Prostate gland (tissue), 2 donors: ENCODE measurements at regions not wholly inside any gene's neighbourhood (a gene's known extent, or its start where the extent isn't known, plus 50 kb on each side); places are given as distances from the start of the nearest gene placed in this dataset.

ENCODE experiments used
- DNase-seq: peaks from one replicate; pipeline ENCODE4 v3.0.0-alpha.2; 2019; ENCODE audit warnings: low spot score
- H3K27ac ChIP-seq, 2 donors: fragments of 200-600 bp; sonication (generic); 2 replicates each; pipeline ENCODE4 v1.5.1; 2017 to 2019
- H3K27me3 ChIP-seq: fragments of 200-600 bp; sonication (generic); replicated peaks from 2 replicates; pipeline ENCODE4 v1.5.1; 2019; ENCODE audit not compliant: insufficient read depth
- H3K36me3 ChIP-seq, 2 donors: fragments of 200-600 bp; sonication (generic); 1 replicate in 1 of 2; 2 replicates in 1 of 2; pipeline versions ENCODE4 v1.5.1 to v1.8.1; 2017 to 2019
- H3K4me1 ChIP-seq: fragments of 200-600 bp; sonication (generic); replicated peaks from 2 replicates; pipeline ENCODE4 v1.5.1; 2019
- H3K4me3 ChIP-seq, 2 donors: fragments of 200-600 bp; sonication (generic); 2 replicates each; pipeline ENCODE4 v1.5.1; 2017 to 2019
- H3K9me3 ChIP-seq: fragments of 200-600 bp; sonication (generic); 2 replicates; pipeline ENCODE4 v1.5.1; 2017
- CTCF ChIP-seq, 4 experiments: fragments of 200-600 bp in 2 of 4; fragments of 450-650 bp in 2 of 4; sonication (generic) in 2 of 4; IDR thresholded peaks; 1 replicate in 3 of 4; 2 replicates in 1 of 4; pipeline ENCODE4 v1.5.1; 2016 to 2019; ENCODE audit warnings: antibody characterized with exemption in 4 of 4, mild to moderate bottlenecking in 2 of 4, moderate library complexity in 2 of 4
- POLR2A ChIP-seq: fragments of 450-650 bp; IDR thresholded peaks from one replicate; pipeline ENCODE4 v1.6.1; 2016; ENCODE audit warnings: antibody characterized with exemption, mild to moderate bottlenecking
- POLR2AphosphoS5 ChIP-seq: sonication (generic); formaldehyde crosslinking; IDR thresholded peaks from one replicate; pipeline ENCODE4 v1.6.1; 2017; ENCODE audit warnings: antibody characterized with exemption
- WGBS: methylation state at CpG from one replicate; pipeline ENCODE4 v1.1.5; 2018; 5-methylcytosine and 5-hydroxymethylcytosine counted together
- intact Hi-C: fragments of 100-400 bp; cut with DNase I; formaldehyde crosslinking; loops from one replicate; pipeline ENCODE4 v1.14.2; 2022

DNA sequence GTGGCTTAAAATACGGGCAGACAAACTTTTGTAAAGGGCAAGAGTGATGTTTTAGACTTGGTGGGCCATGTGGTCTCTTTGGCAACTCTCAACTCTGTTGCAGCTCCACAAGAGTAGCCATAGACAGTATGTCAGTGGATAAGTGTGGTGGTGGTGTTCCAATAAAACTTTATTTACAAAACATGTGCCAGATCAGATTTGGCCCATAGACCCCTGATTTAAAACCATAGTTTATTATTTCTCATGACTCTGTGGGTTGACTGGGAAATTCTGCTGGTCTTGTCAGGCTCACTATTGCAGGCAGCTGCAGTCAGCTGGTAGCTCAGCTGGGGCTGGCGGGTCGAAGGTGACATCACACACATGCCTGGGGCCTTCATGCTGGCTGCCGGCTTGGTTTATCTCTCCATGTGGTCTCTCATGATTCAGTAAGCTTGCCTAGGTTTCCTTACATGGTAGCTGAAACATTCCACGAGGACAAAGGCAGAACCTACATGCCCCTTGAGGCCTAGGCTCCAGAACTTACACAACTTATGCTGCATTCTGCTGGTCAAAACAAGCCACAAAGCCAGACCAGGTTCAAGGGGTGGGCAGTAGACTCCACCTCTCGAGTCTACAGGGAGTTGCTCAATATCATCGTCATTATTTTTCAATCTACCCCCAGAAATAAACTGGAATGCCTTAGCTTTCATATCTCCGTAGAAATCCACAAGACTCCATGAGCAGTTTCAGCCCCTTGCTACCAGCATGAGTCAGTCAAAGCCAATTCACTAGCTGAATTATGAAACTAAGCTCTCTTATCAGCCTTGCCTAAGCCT is 245.7 kb downstream of the WDR11 start:
- H3K27ac ChIP-seq = no peak overlapping the region

DNA sequence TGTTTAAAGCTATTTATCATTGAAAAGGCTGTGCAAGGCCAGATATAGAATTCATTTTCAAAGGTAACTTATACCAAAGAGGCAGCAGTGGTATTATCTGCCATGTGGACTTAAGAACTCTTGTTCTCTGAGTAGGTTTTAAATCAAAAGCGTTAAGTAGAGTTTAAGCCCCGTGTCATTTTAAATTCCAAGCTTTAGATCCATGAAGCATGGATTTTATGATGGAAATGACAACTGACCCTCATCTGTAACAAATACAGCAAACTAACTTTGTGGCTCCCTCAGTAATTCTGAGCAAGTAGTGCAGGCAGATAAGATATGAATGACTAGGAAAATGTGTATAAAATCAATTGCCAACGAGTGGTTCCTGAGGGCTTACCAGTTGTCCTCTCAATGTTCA is 247.0 kb downstream of the WDR11 start:
- H3K4me1 ChIP-seq = no peaks in the 10 kb centered on the region
- no peak overlapping the region for H3K4me3 ChIP-seq
- no peak for TF ChIP-seq POLR2A
- no peak for TF ChIP-seq POLR2AphosphoS5
- TF ChIP-seq CTCF (IDR thresholded peaks at IDR 0.05) = no peak
- H3K27ac ChIP-seq = no peak overlapping the region
- H3K9me3 ChIP-seq = no peaks in the 10 kb centered on the region
- H3K27me3 ChIP-seq = no peaks in the 10 kb centered on the region
- 74% methylated on average over 3 of the region's 3 CpGs for WGBS
- no peak for DNase-seq
- no peaks in the 10 kb centered on the region for H3K36me3 ChIP-seq
- intact Hi-C loops = no loop called here

More for the DNA sequence above, 245.7 kb downstream of the WDR11 start:
- WGBS = 90% methylated on average over 8 of the region's 8 CpGs
- no peaks in the 10 kb centered on the region for H3K9me3 ChIP-seq
- no peak overlapping the region for H3K4me3 ChIP-seq
- no peak for DNase-seq
- no peaks in the 10 kb centered on the region for H3K4me1 ChIP-seq
- intact Hi-C loops = no loop called here
- H3K27me3 ChIP-seq = no peaks in the 10 kb centered on the region
- no peaks in the 10 kb centered on the region for H3K36me3 ChIP-seq
- TF ChIP-seq CTCF (IDR thresholded peaks at IDR 0.05) (no peak), POLR2A (no peak), POLR2AphosphoS5 (no peak)

GRCh38 chr10:121098751-121099150 is 247.6 kb downstream of the WDR11 start:
- intact Hi-C loops = no loop called here
- Histone ChIP-seq H3K4me1 (no peaks in the 10 kb centered on the region), H3K27ac (no peak overlapping the region), H3K4me3 (no peak overlapping the region), H3K9me3 (no peaks in the 10 kb centered on the region), H3K27me3 (no peaks in the 10 kb centered on the region), H3K36me3 (no peaks in the 10 kb centered on the region)
- DNase-seq = no peak
- TF ChIP-seq POLR2A = no peak
- TF ChIP-seq POLR2AphosphoS5 = no peak
- no peak for TF ChIP-seq CTCF (IDR thresholded peaks at IDR 0.05)
- WGBS = 87% methylated on average over 2 of the region's 2 CpGs

DNA sequence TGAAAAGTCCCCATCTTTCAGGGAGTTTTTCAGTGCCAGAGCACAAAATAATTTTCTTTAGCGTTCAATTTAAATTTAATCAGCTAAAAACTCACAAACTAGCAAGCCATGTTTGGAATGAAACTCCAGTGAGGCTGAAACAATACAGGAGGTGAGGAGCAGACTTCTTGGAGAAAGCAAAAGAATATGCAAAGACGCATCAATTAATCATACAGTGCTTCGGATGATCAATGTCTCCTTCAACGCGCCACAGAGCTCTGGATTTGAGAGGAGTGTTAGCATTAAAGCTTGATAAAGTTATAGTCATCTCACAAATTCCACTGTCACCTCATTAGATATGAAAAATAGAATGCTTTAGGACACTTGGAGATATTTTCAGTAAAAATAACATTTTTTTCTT is 248.0 kb downstream of the WDR11 start:
- DNase-seq = no peak
- intact Hi-C loops = no loop called here
- WGBS = 93% methylated on average over 5 of the region's 5 CpGs
- H3K27me3 ChIP-seq = no peaks in the 10 kb centered on the region
- H3K36me3 ChIP-seq = no peaks in the 10 kb centered on the region
- H3K27ac ChIP-seq = no peak overlapping the region
- H3K4me1 ChIP-seq = no peaks in the 10 kb centered on the region
- H3K4me3 ChIP-seq = no peak overlapping the region
- no peaks in the 10 kb centered on the region for H3K9me3 ChIP-seq
- no peak for TF ChIP-seq POLR2A
- TF ChIP-seq CTCF (IDR thresholded peaks at IDR 0.05) = no peak
- no peak for TF ChIP-seq POLR2AphosphoS5

GRCh38 chr10:121099592-121099991 is 248.4 kb downstream of the WDR11 start:
- Histone ChIP-seq H3K27ac (no peak overlapping the region), H3K36me3 (no peaks in the 10 kb centered on the region), H3K9me3 (no peaks in the 10 kb centered on the region), H3K4me3 (no peak overlapping the region), H3K27me3 (no peaks in the 10 kb centered on the region), H3K4me1 (no peaks in the 10 kb centered on the region)
- TF ChIP-seq POLR2A = no peak
- TF ChIP-seq POLR2AphosphoS5 = no peak
- TF ChIP-seq CTCF (IDR thresholded peaks at IDR 0.05) = no peak
- no peak for DNase-seq
- intact Hi-C loops = no loop called here
